GM10266 (cell line): ENCODE measurements at regions not wholly inside any gene's neighbourhood (a gene's known extent, or its start where the extent isn't known, plus 50 kb on each side); places are given as distances from the start of the nearest gene placed in this dataset.

Source experiments
- DNase-seq: peaks from one replicate; pipeline ENCODE4 v3.0.0; 2012; ENCODE audit errors: extremely low spot score
- CTCF ChIP-seq: IDR thresholded peaks from 2 replicates; pipeline ENCODE4 v1.5.1; 2012; ENCODE audit warnings: mild to moderate bottlenecking, low read depth; ENCODE audit not compliant: control insufficient read depth, insufficient read depth; ENCODE audit errors: missing control alignments

GRCh38 chr2:136532171-136532570 is 233.2 kb upstream of the THSD7B start:
- TF ChIP-seq CTCF: no peak
- DNase-seq: no peak

- no peak for DNase-seq
- no peak for TF ChIP-seq CTCF
Observed at GRCh38 chr2:136531731-136532130, 233.6 kb upstream of the THSD7B start.

- no peak for DNase-seq
- TF ChIP-seq CTCF: no peak
Observed at GRCh38 chr2:136530146-136530545, 235.2 kb upstream of the THSD7B start.

GRCh38 chr2:136527560-136527959 is 237.8 kb upstream of the THSD7B start:
- TF ChIP-seq CTCF: no peak
- peak; percentile 12 for DNase-seq

GRCh38 chr2:136522724-136523123 is 242.6 kb upstream of the THSD7B start:
- no peak for DNase-seq
- no peak for TF ChIP-seq CTCF

- no peak for DNase-seq
- no peak for TF ChIP-seq CTCF
Observed at GRCh38 chr2:136517716-136518115, 247.6 kb upstream of the THSD7B start.

- no peak for TF ChIP-seq CTCF
- no peak for DNase-seq
Observed at GRCh38 chr2:136510244-136510643, 255.1 kb upstream of the THSD7B start.
